Endodermal cell (in vitro differentiated cells): ENCODE measurements at regions not wholly inside any gene's neighbourhood (a gene's known extent, or its start where the extent isn't known, plus 50 kb on each side); places are given as distances from the start of the nearest gene placed in this dataset.

ENCODE experiments used
- DNase-seq: peaks from one replicate; pipeline ENCODE4 v3.0.0-alpha.2; 2017
- H3K27ac ChIP-seq: 2 replicates; pipeline ENCODE4 v1.5.1; 2013; ENCODE audit warnings: mild to moderate bottlenecking, low read depth, low read length, moderate library complexity
- H3K27me3 ChIP-seq: 2 replicates; pipeline ENCODE4 v1.6.1; 2013; ENCODE audit warnings: mild to moderate bottlenecking, low read length, moderate library complexity; ENCODE audit not compliant: insufficient read depth, control insufficient read depth, poor library complexity, severe bottlenecking
- H3K36me3 ChIP-seq: 2 replicates; pipeline ENCODE4 v1.7.0; 2013; ENCODE audit warnings: mild to moderate bottlenecking, low read length, moderate library complexity; ENCODE audit not compliant: control insufficient read depth, insufficient read depth
- H3K4me1 ChIP-seq: one replicate; pipeline ENCODE4 v1.7.0; 2013; ENCODE audit warnings: low read length; ENCODE audit not compliant: control insufficient read depth, insufficient read depth
- H3K4me3 ChIP-seq: 2 replicates; pipeline ENCODE4 v1.5.1; 2013; ENCODE audit warnings: mild to moderate bottlenecking, low read length, moderate library complexity
- H3K9ac ChIP-seq: 2 replicates; pipeline ENCODE4 v1.6.1; 2013; ENCODE audit warnings: mild to moderate bottlenecking, low read length, moderate library complexity; ENCODE audit not compliant: poor library complexity, severe bottlenecking; ENCODE audit errors: extremely low read depth
- H3K9me3 ChIP-seq: 2 replicates; pipeline ENCODE4 v1.6.1; 2013; ENCODE audit warnings: mild to moderate bottlenecking, low read length, moderate library complexity; ENCODE audit not compliant: control insufficient read depth
- H3K27ac Mint-ChIP-seq: 2 replicates; pipeline ENCODE4 v1.8.0; 2020; ENCODE audit warnings: mixed read lengths
- H3K27me3 Mint-ChIP-seq: 2 replicates; pipeline ENCODE4 v1.8.0; 2021; ENCODE audit warnings: mild to moderate bottlenecking, mixed read lengths; ENCODE audit not compliant: insufficient read depth
- H3K36me3 Mint-ChIP-seq: 2 replicates; pipeline ENCODE4 v1.8.0; 2020; ENCODE audit warnings: low read depth, mixed read lengths
- H3K4me1 Mint-ChIP-seq: 2 replicates; pipeline ENCODE4 v1.8.0; 2020; ENCODE audit warnings: mixed read lengths
- H3K4me3 Mint-ChIP-seq: 2 replicates; pipeline ENCODE4 v1.8.0; 2020; ENCODE audit warnings: mild to moderate bottlenecking, moderate library complexity, mixed read lengths
- H3K9me3 Mint-ChIP-seq: 2 replicates; pipeline ENCODE4 v1.8.0; 2020; ENCODE audit warnings: mild to moderate bottlenecking, mixed read lengths
- WGBS, 2 experiments: methylation state at CpG; one replicate each; pipeline versions ENCODE4 v1.1.5 to v1.1.7; 2013; ENCODE audit warnings: missing lambda C conversion rate in 2 of 2, mixed read lengths in 1 of 2; ENCODE audit not compliant: insufficient coverage in 1 of 2, insufficient read length in 1 of 2; 5-methylcytosine and 5-hydroxymethylcytosine counted together
- TF ChIP-seq, protein P1 (sequence below): fragments of 200-600 bp; sonication (generic); conservative IDR thresholded peaks from 2 replicates; pipeline ENCODE4 v1.5.0; 2021; ENCODE audit warnings: antibody characterized with exemption, mild to moderate bottlenecking

GRCh38 chr1:102715150-102715549, 393.2 kb downstream of the COL11A1 start:
- H3K4me3 ChIP-seq = no peak overlapping the region
- Mint-ChIP-seq H3K9me3 (no peaks in the 10 kb centered on the region), H3K4me3 (no peak overlapping the region), H3K27ac (no peak overlapping the region), H3K27me3 (no peaks in the 10 kb centered on the region), H3K4me1 (no peaks in the 10 kb centered on the region), H3K36me3 (no peaks in the 10 kb centered on the region)
- 98 to 100% methylated on average over 1 to 3 of the region's 4 CpGs for WGBS, 2 experiments
- H3K9me3 ChIP-seq = no peaks in the 10 kb centered on the region
- H3K36me3 ChIP-seq = no peaks in the 10 kb centered on the region
- no peak overlapping the region for H3K27ac ChIP-seq
- H3K4me1 ChIP-seq = no peaks in the 10 kb centered on the region
- no peak for DNase-seq
- TF ChIP-seq, protein P1, sequence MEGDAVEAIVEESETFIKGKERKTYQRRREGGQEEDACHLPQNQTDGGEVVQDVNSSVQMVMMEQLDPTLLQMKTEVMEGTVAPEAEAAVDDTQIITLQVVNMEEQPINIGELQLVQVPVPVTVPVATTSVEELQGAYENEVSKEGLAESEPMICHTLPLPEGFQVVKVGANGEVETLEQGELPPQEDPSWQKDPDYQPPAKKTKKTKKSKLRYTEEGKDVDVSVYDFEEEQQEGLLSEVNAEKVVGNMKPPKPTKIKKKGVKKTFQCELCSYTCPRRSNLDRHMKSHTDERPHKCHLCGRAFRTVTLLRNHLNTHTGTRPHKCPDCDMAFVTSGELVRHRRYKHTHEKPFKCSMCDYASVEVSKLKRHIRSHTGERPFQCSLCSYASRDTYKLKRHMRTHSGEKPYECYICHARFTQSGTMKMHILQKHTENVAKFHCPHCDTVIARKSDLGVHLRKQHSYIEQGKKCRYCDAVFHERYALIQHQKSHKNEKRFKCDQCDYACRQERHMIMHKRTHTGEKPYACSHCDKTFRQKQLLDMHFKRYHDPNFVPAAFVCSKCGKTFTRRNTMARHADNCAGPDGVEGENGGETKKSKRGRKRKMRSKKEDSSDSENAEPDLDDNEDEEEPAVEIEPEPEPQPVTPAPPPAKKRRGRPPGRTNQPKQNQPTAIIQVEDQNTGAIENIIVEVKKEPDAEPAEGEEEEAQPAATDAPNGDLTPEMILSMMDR = no peak
- no peak overlapping the region for H3K9ac ChIP-seq
- H3K27me3 ChIP-seq = no peaks in the 10 kb centered on the region

- 89% methylated on average over 1 of the region's 1 CpG; no CpG with 5 or more reads in 1 of the 2 experiments for WGBS, 2 experiments
- H3K27ac Mint-ChIP-seq = no peak overlapping the region
Observed at GRCh38 chr1:102699524-102699923, 408.8 kb downstream of the COL11A1 start.

DNA sequence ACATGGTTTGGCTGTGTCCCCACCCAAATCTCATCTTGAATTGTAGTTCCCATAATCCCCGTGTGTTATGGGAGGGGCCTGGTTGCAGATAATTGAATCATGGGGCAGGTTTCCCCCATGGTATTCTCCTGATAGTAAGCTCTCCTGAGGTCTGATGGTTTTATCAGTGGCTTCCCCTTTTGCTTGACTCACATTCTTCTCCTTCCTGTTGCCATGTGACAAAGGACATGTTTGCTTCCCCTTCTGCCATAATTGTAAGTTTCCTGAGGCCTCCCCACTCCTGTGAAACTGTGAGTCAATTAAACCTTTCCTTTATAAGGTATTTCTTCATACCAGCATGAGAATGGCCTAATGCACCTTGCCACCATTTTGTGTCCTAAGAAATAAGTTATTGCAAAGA, 415.0 kb downstream of the COL11A1 start:
- Histone ChIP-seq H3K4me3 (no peak overlapping the region), H3K36me3 (no peaks in the 10 kb centered on the region), H3K9ac (no peak overlapping the region), H3K27me3 (no peaks in the 10 kb centered on the region), H3K4me1 (no peaks in the 10 kb centered on the region), H3K9me3 (peaks cover 7% of the 10 kb centered on the region), H3K27ac (no peak overlapping the region)
- WGBS, 2 experiments = 75% methylated on average over 1 of the region's 1 CpG; no CpG with 5 or more reads in 1 of the 2 experiments
- peaks cover 5% of the 10 kb centered on the region for H3K9me3 Mint-ChIP-seq
- H3K4me3 Mint-ChIP-seq = no peak overlapping the region
- H3K27me3 Mint-ChIP-seq = no peaks in the 10 kb centered on the region
- H3K4me1 Mint-ChIP-seq = no peaks in the 10 kb centered on the region
- no peak overlapping the region for H3K27ac Mint-ChIP-seq
- H3K36me3 Mint-ChIP-seq = no peaks in the 10 kb centered on the region
- no peak for DNase-seq
- TF ChIP-seq, protein P1 = no peak

More at GRCh38 chr1:102699524-102699923, 408.8 kb downstream of the COL11A1 start:
- H3K4me3 Mint-ChIP-seq = no peak overlapping the region
- H3K27me3 Mint-ChIP-seq = no peaks in the 10 kb centered on the region
- H3K36me3 ChIP-seq = no peaks in the 10 kb centered on the region
- H3K4me1 ChIP-seq = no peaks in the 10 kb centered on the region
- H3K4me3 ChIP-seq = no peak overlapping the region
- H3K36me3 Mint-ChIP-seq = no peaks in the 10 kb centered on the region
- H3K9me3 ChIP-seq = no peaks in the 10 kb centered on the region
- peaks cover 5% of the 10 kb centered on the region for H3K9me3 Mint-ChIP-seq
- H3K9ac ChIP-seq = no peak overlapping the region
- TF ChIP-seq, protein P1 = no peak
- DNase-seq = no peak
- H3K27ac ChIP-seq = no peak overlapping the region
- no peaks in the 10 kb centered on the region for H3K4me1 Mint-ChIP-seq
- H3K27me3 ChIP-seq = no peaks in the 10 kb centered on the region
